ENCODE measurements at regions not wholly inside any gene's neighbourhood (a gene's known extent, or its start where the extent isn't known, plus 50 kb on each side); places are given as distances from the start of the nearest gene placed in this dataset.

- no peak for TF ChIP-seq CTCF (conservative IDR thresholded peaks at IDR 0.05; ENCODE audit: low read depth, low read length)
- H3K4me3 ChIP-seq (ENCODE audit: low read depth, low read length) = no peak overlapping the region
- DNase-seq (ENCODE audit: low read depth) = no peak
Observed at GRCh38 chr11:122062763-122063162, 53.3 kb downstream of the BLID start.

DNA sequence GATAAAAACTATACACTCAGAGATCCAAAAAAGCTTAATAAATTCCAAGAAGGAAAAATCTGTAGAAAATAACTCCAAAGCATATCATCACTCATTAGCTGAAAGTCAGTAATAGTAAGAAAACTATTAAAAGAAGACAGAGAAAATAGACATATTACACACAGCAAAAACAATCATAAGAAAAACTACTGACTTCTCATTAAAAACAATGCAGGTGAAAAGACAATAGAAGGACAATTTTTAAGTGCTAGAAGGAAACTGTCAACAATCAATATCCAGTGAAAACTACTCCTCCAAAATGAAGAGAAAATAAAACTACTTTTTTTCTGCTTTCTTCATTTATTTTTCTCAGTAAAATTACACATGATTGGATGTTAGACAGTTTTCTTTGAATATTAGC, 56.5 kb downstream of the BLID start:
- no peak for TF ChIP-seq CTCF (conservative IDR thresholded peaks at IDR 0.05; ENCODE audit: low read depth, low read length)
- DNase-seq (ENCODE audit: low read depth) = no peak
- H3K4me3 ChIP-seq (ENCODE audit: low read depth, low read length) = no peak overlapping the region

- no peak for TF ChIP-seq CTCF (conservative IDR thresholded peaks at IDR 0.05; ENCODE audit: low read depth, low read length)
- no peak for DNase-seq (ENCODE audit: low read depth)
- H3K4me3 ChIP-seq (ENCODE audit: low read depth, low read length) = no peak overlapping the region
Observed at GRCh38 chr11:122050021-122050690, 65.9 kb downstream of the BLID start.

GRCh38 chr11:122048401-122048800, 67.6 kb downstream of the BLID start:
- no peak for DNase-seq (ENCODE audit: low read depth)
- no peak for TF ChIP-seq CTCF (conservative IDR thresholded peaks at IDR 0.05; ENCODE audit: low read depth, low read length)
- no peak overlapping the region for H3K4me3 ChIP-seq (ENCODE audit: low read depth, low read length)

DNA sequence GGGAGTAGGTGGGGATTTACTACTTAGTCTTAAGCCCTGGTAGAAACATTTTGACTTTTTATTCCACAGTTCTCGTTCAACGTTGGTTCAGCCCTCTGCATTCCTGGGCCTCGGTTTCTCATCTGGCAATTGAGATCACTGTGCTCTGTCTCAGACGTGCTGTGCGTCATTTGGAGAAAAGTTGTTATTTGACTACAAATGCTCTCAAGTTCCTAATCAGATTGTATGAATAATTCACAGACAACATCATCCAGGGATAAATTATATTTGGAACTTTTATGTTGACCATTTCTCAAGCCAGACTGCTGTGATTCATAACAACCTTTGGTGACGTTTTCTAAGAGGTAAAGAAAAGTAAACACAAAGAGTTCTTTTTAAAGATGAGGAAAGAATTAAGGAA, 69.2 kb downstream of the BLID start:
- DNase-seq (ENCODE audit: low read depth) = no peak
- TF ChIP-seq CTCF (conservative IDR thresholded peaks at IDR 0.05; ENCODE audit: low read depth, low read length) = no peak
- no peak overlapping the region for H3K4me3 ChIP-seq (ENCODE audit: low read depth, low read length)

GRCh38 chr11:122046438-122046837, 69.6 kb downstream of the BLID start:
- H3K4me3 ChIP-seq (ENCODE audit: low read depth, low read length) = no peak overlapping the region
- TF ChIP-seq CTCF (conservative IDR thresholded peaks at IDR 0.05; ENCODE audit: low read depth, low read length) = no peak
- no peak for DNase-seq (ENCODE audit: low read depth)

GRCh38 chr11:122045181-122045586, 70.8 kb downstream of the BLID start:
- no peak overlapping the region for H3K4me3 ChIP-seq (ENCODE audit: low read depth, low read length)
- DNase-seq (ENCODE audit: low read depth) = no peak
- TF ChIP-seq CTCF (conservative IDR thresholded peaks at IDR 0.05; ENCODE audit: low read depth, low read length) = no peak

Data from epithelial cell of proximal tubule (primary cell).